GM12891 (cell line): ENCODE measurements at regions not wholly inside any gene's neighbourhood (a gene's known extent, or its start where the extent isn't known, plus 50 kb on each side); places are given as distances from the start of the nearest gene placed in this dataset.

Experiments used
- POLR2A ChIP-seq: IDR thresholded peaks from 2 replicates; pipeline ENCODE4 v1.6.1; 2011; ENCODE audit warnings: low read depth, low read length, control low read depth
- SPI1 ChIP-seq: IDR thresholded peaks from 2 replicates; pipeline ENCODE4 v1.6.1; 2011; ENCODE audit warnings: low read depth, low read length, control low read depth
- TAF1 ChIP-seq: IDR thresholded peaks from 2 replicates; pipeline ENCODE4 v1.6.1; 2011; ENCODE audit warnings: low read depth, low read length, control low read depth

GRCh38 chr6:85705220-85705619 is 62.5 kb upstream of the SYNCRIP start:
- TF ChIP-seq TAF1 = no peak
- no peak for TF ChIP-seq POLR2A
- no peak for TF ChIP-seq SPI1
